Chondrocyte (in vitro differentiated cells): ENCODE measurements at regions not wholly inside any gene's neighbourhood (a gene's known extent, or its start where the extent isn't known, plus 50 kb on each side); places are given as distances from the start of the nearest gene placed in this dataset.

Experiments used
- DNase-seq: peaks from one replicate; pipeline ENCODE4 v3.0.0; 2021; ENCODE audit warnings: mixed read lengths, low spot score
- H3K27ac Mint-ChIP-seq: one replicate; pipeline ENCODE4 v1.8.0; 2021; ENCODE audit warnings: mild to moderate bottlenecking, moderate library complexity, mixed read lengths; ENCODE audit not compliant: unreplicated experiment
- H3K27me3 Mint-ChIP-seq: 2 replicates; pipeline ENCODE4 v1.8.0; 2021; ENCODE audit warnings: low read depth, mixed read lengths
- H3K36me3 Mint-ChIP-seq: 2 replicates; pipeline ENCODE4 v1.8.0; 2021; ENCODE audit warnings: low read depth, mixed read lengths
- H3K4me1 Mint-ChIP-seq: 2 replicates; pipeline ENCODE4 v1.8.0; 2021; ENCODE audit warnings: low read depth, mild to moderate bottlenecking, mixed read lengths
- H3K4me3 Mint-ChIP-seq: one replicate; pipeline ENCODE4 v1.8.0; 2021; ENCODE audit warnings: mild to moderate bottlenecking, moderate library complexity, mixed read lengths; ENCODE audit not compliant: unreplicated experiment
- H3K9me3 Mint-ChIP-seq: 2 replicates; pipeline ENCODE4 v1.8.0; 2021; ENCODE audit warnings: low read depth, mixed read lengths
- CTCF ChIP-seq: fragments of 200-600 bp; sonication (generic); IDR thresholded peaks from 2 replicates; pipeline ENCODE4 v1.5.0; 2021; ENCODE audit warnings: antibody characterized with exemption, mild to moderate bottlenecking, moderate library complexity

- H3K36me3 Mint-ChIP-seq, result no peaks in the 10 kb centered on the region
- peaks cover 13% of the 10 kb centered on the region for H3K27me3 Mint-ChIP-seq
- DNase-seq, result no peak
- H3K4me1 Mint-ChIP-seq, result no peaks in the 10 kb centered on the region
- H3K27ac Mint-ChIP-seq, result no peak overlapping the region
- TF ChIP-seq CTCF, result no peak
- H3K4me3 Mint-ChIP-seq, result no peak overlapping the region
- peaks cover 6% of the 10 kb centered on the region for H3K9me3 Mint-ChIP-seq
Measured at GRCh38 chr6:84976526-84977362, 212.3 kb upstream of the TBX18 start.

- peaks cover 2% of the 10 kb centered on the region for H3K9me3 Mint-ChIP-seq
- H3K27me3 Mint-ChIP-seq, result peaks cover 8% of the 10 kb centered on the region
- no peak overlapping the region for H3K4me3 Mint-ChIP-seq
- H3K4me1 Mint-ChIP-seq, result no peaks in the 10 kb centered on the region
- H3K27ac Mint-ChIP-seq, result no peak overlapping the region
- H3K36me3 Mint-ChIP-seq, result no peaks in the 10 kb centered on the region
- no peak for TF ChIP-seq CTCF
- DNase-seq, result no peak
Measured at GRCh38 chr6:84975316-84975715, 210.9 kb upstream of the TBX18 start.

GRCh38 chr6:84973606-84974005, 209.2 kb upstream of the TBX18 start:
- H3K4me3 Mint-ChIP-seq, result no peak overlapping the region
- H3K27ac Mint-ChIP-seq, result no peak overlapping the region
- no peaks in the 10 kb centered on the region for H3K36me3 Mint-ChIP-seq
- no peak for TF ChIP-seq CTCF
- no peaks in the 10 kb centered on the region for H3K4me1 Mint-ChIP-seq
- H3K27me3 Mint-ChIP-seq, result peaks cover 8% of the 10 kb centered on the region
- H3K9me3 Mint-ChIP-seq, result peaks cover 2% of the 10 kb centered on the region
- DNase-seq, result no peak

- no peak overlapping the region for H3K4me3 Mint-ChIP-seq
- no peak for TF ChIP-seq CTCF
- H3K9me3 Mint-ChIP-seq, result no peaks in the 10 kb centered on the region
- H3K27ac Mint-ChIP-seq, result no peak overlapping the region
- no peaks in the 10 kb centered on the region for H3K36me3 Mint-ChIP-seq
- H3K27me3 Mint-ChIP-seq, result peaks cover 26% of the 10 kb centered on the region
- no peaks in the 10 kb centered on the region for H3K4me1 Mint-ChIP-seq
- no peak for DNase-seq
Measured at GRCh38 chr6:84967965-84968364, 203.6 kb upstream of the TBX18 start.

- H3K4me1 Mint-ChIP-seq, result no peaks in the 10 kb centered on the region
- no peaks in the 10 kb centered on the region for H3K36me3 Mint-ChIP-seq
- TF ChIP-seq CTCF, result peak; percentile 82
- DNase-seq, result no peak
- no peak overlapping the region for H3K4me3 Mint-ChIP-seq
- H3K27ac Mint-ChIP-seq, result no peak overlapping the region
- peaks cover 26% of the 10 kb centered on the region for H3K27me3 Mint-ChIP-seq
- H3K9me3 Mint-ChIP-seq, result no peaks in the 10 kb centered on the region
Measured at GRCh38 chr6:84967389-84967788, 203.0 kb upstream of the TBX18 start.
